GM19324 (cell line): ENCODE measurements at regions not wholly inside any gene's neighbourhood (a gene's known extent, or its start where the extent isn't known, plus 50 kb on each side); places are given as distances from the start of the nearest gene placed in this dataset.

Experiments
- ATAC-seq: cut with Tn5 transposase; IDR thresholded peaks from one replicate; pipeline ENCODE4 v1.9.1; 2021; ENCODE audit warnings: mild to moderate bottlenecking, moderate library complexity; ENCODE audit not compliant: unreplicated experiment, low FRiP score

- ATAC-seq: no peak
These were observed 299.3 kb downstream of the FBXW7 start for GRCh38 chr4:152236519-152237056.

DNA sequence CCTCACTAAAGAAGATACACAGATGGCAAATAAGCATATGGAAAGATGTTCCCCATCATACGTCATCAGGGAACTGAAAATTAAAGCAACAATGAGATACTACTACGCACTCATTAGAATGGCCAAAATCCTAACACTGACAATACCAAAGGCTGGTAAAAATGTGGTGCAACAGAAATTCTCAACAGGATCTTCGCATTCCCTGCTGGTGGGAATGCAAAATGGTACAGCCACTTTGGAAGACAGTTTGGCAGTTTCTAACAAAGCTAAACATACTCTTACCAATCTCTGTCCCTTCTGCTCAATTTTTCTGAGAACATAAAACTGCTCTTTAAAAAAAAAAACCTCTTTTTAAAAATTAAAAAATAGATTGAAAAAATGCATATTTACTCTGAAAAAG, 300.2 kb downstream of the FBXW7 start:
- no peak for ATAC-seq

DNA sequence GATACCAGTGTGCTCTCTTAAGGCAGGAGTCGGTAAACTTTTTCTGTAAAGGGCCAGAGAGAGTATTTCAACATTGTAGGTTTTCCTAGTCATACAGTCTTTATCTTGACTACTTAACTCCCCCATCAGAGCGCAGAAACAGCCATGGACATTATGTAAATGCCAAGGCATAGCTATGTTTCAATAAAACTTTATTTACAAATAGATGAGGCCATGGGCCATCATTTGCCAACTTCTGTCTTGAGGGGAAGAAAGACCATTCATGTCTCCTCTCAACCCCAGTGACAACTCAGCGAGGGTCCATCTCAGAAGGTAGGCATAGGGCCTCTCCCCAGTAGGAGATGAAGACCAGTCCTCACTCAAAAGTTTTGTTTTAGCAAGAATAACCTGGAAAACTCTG, 301.3 kb downstream of the FBXW7 start:
- ATAC-seq: no peak

- no peak for ATAC-seq
These were observed 303.6 kb downstream of the FBXW7 start for GRCh38 chr4:152232271-152232670.

GRCh38 chr4:152229782-152230289, 306.1 kb downstream of the FBXW7 start:
- ATAC-seq: no peak

DNA sequence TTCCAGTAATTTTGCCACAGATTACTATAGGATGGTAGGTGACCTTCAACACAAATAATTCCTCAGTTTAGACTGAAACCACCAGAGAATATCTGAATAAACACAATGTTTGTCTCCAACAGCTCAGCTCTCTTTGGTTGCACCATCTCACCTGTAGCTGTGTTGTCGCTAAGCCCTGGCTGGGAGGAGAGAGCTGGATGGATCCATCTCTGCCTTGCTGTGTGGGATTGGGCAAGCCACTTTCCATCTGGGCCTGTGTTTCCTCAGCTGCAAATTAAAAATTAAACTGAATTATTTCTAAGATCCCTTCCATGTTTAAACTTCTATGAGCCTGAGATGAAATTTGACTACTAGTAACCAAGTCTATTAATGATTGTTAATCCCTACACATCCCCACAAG, 310.2 kb downstream of the FBXW7 start:
- ATAC-seq: no peak

DNA sequence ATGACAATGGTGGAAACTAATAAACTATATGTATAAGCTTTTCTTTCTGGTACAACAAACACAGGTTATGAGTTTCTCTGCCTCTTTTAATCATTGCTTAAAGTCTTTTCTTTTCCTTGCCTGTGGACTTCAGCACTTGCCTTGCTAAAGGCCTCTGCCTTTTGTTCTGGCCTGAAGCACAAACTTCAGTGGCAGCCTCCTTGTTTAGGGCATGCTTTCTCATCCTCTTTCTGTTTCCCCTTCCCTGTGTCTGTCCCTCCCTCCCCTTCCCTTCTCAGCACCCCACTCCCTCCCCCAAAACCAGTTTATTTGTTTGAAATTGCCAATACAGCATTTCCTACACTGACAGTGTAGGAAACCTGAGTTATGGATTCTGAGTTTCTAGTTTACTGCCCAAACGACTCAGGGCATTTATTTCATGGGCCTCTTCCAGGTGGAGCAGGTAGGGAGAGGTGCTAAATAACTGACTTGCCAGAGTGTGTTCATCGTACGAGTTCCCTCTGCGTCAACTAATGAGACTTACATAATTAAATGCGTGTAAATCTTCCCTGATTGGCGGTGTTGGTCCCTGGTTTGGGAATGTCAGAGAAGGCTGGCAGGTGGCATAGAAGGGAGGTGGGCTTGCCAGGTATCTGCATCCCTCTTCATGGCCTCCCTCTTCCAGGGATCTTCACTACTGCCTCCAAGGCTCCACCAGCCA, 311.0 kb downstream of the FBXW7 start:
- ATAC-seq: no peak

DNA sequence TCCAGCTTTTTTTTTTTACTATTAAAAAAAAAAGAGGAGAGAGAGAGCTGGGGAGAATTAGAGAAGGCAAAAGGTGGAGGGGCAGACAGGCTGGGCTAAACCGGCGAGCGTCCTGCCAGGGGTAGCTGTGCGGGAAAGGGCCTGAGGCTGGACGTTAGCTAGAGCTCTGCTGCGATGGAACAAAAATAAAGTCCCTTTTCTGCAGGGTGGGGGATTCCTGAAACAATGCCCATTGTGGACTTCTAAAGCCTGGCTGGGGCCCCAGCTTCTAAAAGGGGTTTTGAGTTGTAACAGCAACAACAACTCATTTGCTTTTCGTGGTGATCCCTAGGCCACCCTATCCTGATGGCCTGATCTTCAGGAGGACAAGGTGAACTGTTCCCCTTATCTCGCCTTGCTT, 311.7 kb downstream of the FBXW7 start:
- ATAC-seq: no peak

GRCh38 chr4:152223600-152223999, 312.3 kb downstream of the FBXW7 start:
- ATAC-seq: no peak

DNA sequence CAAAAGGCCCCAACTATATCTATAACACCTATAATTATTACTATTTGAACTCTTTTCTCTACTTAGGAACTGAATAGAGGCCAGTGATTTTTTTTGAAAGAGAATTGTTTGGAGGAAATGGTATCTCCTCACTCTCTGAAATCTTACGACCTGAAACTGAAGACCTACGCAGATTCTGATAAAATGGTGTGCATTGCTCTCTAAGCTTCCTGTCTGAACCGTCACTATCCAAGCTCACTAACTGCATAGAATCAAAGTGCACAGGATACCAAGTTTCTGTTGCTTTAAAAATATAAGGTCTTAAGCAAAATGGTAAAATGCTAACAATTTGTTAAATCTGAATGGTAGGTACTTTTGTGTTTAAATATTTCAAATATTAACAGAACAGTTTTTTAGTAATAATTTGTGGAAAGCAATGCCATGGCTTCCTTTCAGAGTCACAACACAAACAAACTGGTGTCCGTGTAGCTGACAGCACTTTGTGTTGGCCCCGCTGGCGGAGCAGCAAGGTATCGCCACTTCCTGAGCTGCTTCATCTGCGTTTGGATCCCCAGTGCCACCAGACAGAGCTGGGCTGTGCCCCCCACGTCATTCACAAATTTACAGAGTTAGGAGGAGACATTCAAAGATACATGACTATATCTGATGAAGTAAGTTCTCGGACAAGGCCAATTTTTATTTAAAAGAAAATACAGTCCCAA, 313.9 kb downstream of the FBXW7 start:
- ATAC-seq: no peak

DNA sequence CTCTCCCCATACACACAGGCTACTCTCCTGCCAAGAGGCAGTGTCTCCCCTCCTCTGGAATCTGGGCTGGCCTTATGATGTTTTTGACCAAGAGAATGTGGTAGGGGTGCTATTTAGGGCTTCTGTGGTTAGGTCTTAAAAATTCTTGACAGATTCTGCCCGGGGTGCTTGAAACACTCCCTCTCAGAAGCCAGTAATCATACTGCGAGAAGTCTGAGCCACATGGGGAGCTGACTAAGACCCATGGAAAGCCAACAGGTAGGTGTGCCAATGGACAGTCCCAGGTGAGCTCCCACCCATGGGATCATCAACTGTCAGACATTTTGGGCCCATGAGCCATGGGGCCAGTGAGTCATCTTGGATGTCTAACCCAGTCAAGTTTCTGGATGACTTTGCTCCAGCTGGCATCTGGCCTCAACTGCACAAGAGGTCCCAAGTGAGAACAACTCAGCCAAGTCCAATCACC, 315.7 kb downstream of the FBXW7 start:
- no peak for ATAC-seq

DNA sequence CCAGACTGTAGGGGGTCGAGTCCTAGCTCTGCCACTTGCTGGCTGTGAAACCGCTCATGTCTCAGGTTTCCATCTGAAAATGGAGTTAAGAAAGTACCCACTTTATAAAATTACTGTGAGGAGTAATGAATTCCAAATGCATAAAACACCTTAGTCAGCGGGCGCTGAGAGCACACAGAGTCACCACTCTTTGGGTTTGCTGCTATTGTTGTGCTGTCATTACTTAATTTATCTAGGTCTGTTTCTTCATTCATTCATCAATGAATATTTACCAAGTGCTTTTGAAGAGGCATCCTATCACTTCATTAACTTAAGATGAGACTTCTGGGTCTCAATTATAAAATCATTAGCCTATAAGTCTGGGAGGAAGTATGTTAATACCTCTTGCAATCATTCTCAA, 317.3 kb downstream of the FBXW7 start:
- no peak for ATAC-seq

DNA sequence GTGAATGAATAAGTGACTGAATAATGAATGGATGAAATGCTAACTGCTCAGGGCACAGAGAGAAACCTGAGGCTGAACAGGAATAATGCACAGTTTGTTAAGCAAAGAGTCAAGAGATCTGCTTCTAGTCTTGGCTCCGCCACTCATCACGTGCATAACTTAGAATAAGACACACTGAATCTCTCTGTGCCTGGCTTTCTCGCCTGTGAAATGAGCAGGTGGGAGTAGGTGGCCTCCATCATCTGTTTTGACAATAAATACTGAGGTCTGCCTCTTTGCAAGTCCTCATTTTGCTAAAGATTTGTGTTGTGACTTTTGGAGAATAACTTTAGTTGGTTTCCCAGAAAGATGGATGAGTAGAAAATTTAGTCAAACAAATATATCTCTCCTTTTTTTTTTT, 318.0 kb downstream of the FBXW7 start:
- ATAC-seq: no peak

- no peak for ATAC-seq
These were observed 323.8 kb downstream of the FBXW7 start for GRCh38 chr4:152211936-152212653.

GRCh38 chr4:152209772-152210493, 326.0 kb downstream of the FBXW7 start:
- ATAC-seq: peak; percentile 72

GRCh38 chr4:152207378-152207720, 328.5 kb downstream of the FBXW7 start:
- no peak for ATAC-seq

DNA sequence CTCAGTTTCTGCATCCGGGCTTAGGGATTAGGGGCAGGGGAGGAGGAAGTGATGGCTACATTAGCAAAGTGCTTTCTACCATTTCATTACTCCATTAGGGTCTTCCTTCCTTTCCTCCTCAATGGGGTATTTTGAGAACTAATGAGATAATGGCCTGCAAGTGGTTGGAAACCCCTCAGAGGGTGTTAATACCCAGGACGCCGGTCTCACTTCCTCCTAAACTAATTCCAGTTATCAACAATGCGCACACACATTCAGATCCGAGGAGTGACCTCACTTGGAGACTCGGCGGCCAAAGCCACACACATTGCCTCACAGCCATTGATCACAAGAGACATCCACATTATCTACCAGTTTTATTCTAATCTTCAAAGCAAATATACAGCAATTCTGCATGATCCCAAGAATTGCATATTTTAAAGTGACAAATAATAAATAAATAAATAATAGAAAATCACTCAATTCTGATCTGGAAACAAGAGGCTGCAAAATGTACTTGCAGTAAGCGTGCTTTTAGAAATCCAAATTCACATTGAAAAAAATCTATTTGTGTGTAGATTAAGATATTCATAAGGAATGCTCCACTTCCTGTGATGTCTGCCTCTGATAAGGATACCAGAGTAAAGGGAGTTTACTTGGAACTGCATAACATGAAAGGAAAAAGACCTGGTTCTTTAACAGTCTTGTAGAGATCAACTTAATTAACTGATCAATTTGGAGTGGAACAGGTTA, 329.1 kb downstream of the FBXW7 start:
- no peak for ATAC-seq

GRCh38 chr4:152206185-152206584, 329.7 kb downstream of the FBXW7 start:
- ATAC-seq: no peak

- no peak for ATAC-seq
These were observed 333.5 kb downstream of the FBXW7 start for GRCh38 chr4:152202415-152202814.
